Cardiac muscle cell (in vitro differentiated cells and primary cell): ENCODE measurements at regions not wholly inside any gene's neighbourhood (a gene's known extent, or its start where the extent isn't known, plus 50 kb on each side); places are given as distances from the start of the nearest gene placed in this dataset.

Source experiments
- DNase-seq, 2 donors: peaks; one replicate each; pipeline versions ENCODE4 v3.0.0 to v3.0.0-alpha.2; 2010 to 2017; ENCODE audit warnings: low read depth in 1 of 2, low spot score in 1 of 2
- H3K27ac ChIP-seq: fragments of 200-600 bp; sonication (generic); 2 replicates; pipeline ENCODE4 v1.5.1; 2016
- H3K27me3 ChIP-seq: fragments of 200-600 bp; sonication (generic); 2 replicates; pipeline ENCODE4 v1.6.0; 2016; ENCODE audit warnings: control low read depth
- H3K36me3 ChIP-seq: fragments of 200-600 bp; sonication (generic); 2 replicates; pipeline ENCODE4 v1.5.1; 2016; ENCODE audit warnings: control low read depth
- H3K4me1 ChIP-seq: fragments of 200-600 bp; sonication (generic); 2 replicates; pipeline ENCODE4 v1.8.1; 2017; ENCODE audit warnings: low read depth, mild to moderate bottlenecking, mixed run types
- H3K4me3 ChIP-seq: fragments of 200-600 bp; sonication (generic); 2 replicates; pipeline ENCODE4 v1.5.1; 2016; ENCODE audit warnings: mild to moderate bottlenecking
- H3K9me3 ChIP-seq: fragments of 200-600 bp; sonication (generic); 2 replicates; pipeline ENCODE4 v1.5.1; 2017; ENCODE audit warnings: low read depth, mild to moderate bottlenecking, control low read depth
- CTCF ChIP-seq: IDR thresholded peaks from 2 replicates; pipeline ENCODE4 v1.5.1; 2012; ENCODE audit warnings: low read depth, mild to moderate bottlenecking, low read length

- H3K4me3 ChIP-seq: no peak overlapping the region
- no peak overlapping the region for H3K27ac ChIP-seq
- no peak for TF ChIP-seq CTCF
- DNase-seq: no peak
- no peaks in the 10 kb centered on the region for H3K36me3 ChIP-seq
- H3K27me3 ChIP-seq: no peaks in the 10 kb centered on the region
- H3K4me1 ChIP-seq: peaks cover 14% of the 10 kb centered on the region
- no peaks in the 10 kb centered on the region for H3K9me3 ChIP-seq
Observed at GRCh38 chr11:45024846-45025588, 74.3 kb upstream of the TP53I11 start.

- no peak overlapping the region for H3K27ac ChIP-seq
- DNase-seq: peak in 1 of 2 donors; percentile 88
Observed at GRCh38 chr11:45025716-45026492, 75.2 kb upstream of the TP53I11 start.

GRCh38 chr11:45026835-45027234 is 76.2 kb upstream of the TP53I11 start:
- Histone ChIP-seq H3K27ac (no peak overlapping the region), H3K4me3 (no peak overlapping the region), H3K27me3 (no peaks in the 10 kb centered on the region), H3K4me1 (peaks cover 5% of the 10 kb centered on the region), H3K9me3 (no peaks in the 10 kb centered on the region), H3K36me3 (no peaks in the 10 kb centered on the region)
- no peak for DNase-seq
- TF ChIP-seq CTCF: no peak

More at GRCh38 chr11:45025716-45026492, 75.2 kb upstream of the TP53I11 start:
- no peaks in the 10 kb centered on the region for H3K9me3 ChIP-seq
- TF ChIP-seq CTCF: no peak
- H3K4me3 ChIP-seq: no peak overlapping the region
- no peaks in the 10 kb centered on the region for H3K27me3 ChIP-seq
- no peaks in the 10 kb centered on the region for H3K36me3 ChIP-seq
- H3K4me1 ChIP-seq: peaks cover 13% of the 10 kb centered on the region

- Histone ChIP-seq H3K27ac (no peak overlapping the region), H3K27me3 (no peaks in the 10 kb centered on the region), H3K9me3 (no peaks in the 10 kb centered on the region), H3K4me1 (peaks cover under 1% of the 10 kb centered on the region), H3K4me3 (no peak overlapping the region), H3K36me3 (no peaks in the 10 kb centered on the region)
- no peak for DNase-seq
- TF ChIP-seq CTCF: no peak
Observed at GRCh38 chr11:45027312-45027711, 76.6 kb upstream of the TP53I11 start.

DNA sequence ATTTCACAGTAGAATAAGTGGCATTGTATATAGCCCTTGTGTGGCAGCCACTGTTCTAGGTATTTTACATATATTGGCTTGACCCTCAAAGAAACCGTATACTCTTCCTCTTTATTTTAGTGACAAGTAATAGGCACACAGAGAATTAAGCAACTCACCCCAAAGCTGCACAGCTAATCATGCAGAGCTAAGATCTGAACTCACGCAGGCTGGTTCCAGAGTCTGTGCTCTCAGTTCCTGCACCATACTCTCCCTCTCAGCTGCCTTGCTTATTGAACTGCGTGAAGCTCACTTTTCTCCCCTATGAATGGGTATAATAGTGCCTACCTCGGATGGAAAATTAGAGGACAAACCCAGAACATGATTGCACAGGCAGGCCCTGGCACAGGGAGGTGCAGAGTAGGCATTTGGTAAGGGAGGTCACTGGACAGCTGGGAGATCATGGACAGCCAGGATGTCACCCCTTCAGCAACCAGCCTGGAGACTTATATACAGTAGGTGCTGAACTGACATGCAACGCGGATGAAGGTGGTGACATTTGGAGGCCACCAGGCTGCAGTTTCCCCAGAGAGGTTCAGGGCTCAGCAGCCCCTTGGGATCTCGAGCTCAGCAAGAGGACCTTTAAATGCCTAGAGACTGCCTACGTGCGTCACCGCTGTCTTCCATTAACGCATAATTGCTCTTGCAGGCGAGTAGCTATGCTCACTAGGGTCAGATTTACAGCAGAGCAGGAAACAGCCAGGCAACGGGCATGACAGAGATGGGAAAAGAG is 78.4 kb upstream of the TP53I11 start:
- H3K27me3 ChIP-seq: no peaks in the 10 kb centered on the region
- no peaks in the 10 kb centered on the region for H3K9me3 ChIP-seq
- no peak for DNase-seq
- no peak overlapping the region for H3K27ac ChIP-seq
- no peaks in the 10 kb centered on the region for H3K36me3 ChIP-seq
- no peaks in the 10 kb centered on the region for H3K4me1 ChIP-seq
- TF ChIP-seq CTCF: no peak
- H3K4me3 ChIP-seq: no peak overlapping the region
